CD14-positive monocyte (primary cell): ENCODE measurements at regions not wholly inside any gene's neighbourhood (a gene's known extent, or its start where the extent isn't known, plus 50 kb on each side); places are given as distances from the start of the nearest gene placed in this dataset.

Source experiments
- DNase-seq, 3 donors: peaks; one replicate each; pipeline ENCODE4 v3.0.0-alpha.2; 2011 to 2022
- H2AFZ ChIP-seq: 2 replicates; pipeline ENCODE4 v1.6.0; 2012; ENCODE audit warnings: mild to moderate bottlenecking, low read depth, low read length, inconsistent platforms; ENCODE audit not compliant: insufficient read depth, poor library complexity, severe bottlenecking
- H3K27ac ChIP-seq, 2 donors: 1 replicate in 1 of 2; 2 replicates in 1 of 2; pipeline ENCODE4 v1.5.1; 2012 to 2013; ENCODE audit warnings: low read length in 2 of 2, control low read depth in 1 of 2, inconsistent platforms in 1 of 2, low read depth in 1 of 2, mild to moderate bottlenecking in 1 of 2
- H3K27me3 ChIP-seq, 2 donors: one replicate each; pipeline versions ENCODE4 v1.6.0 to v1.6.1; 2011 to 2013; ENCODE audit warnings: low read length in 2 of 2; ENCODE audit not compliant: control insufficient read depth in 2 of 2, insufficient read depth in 2 of 2
- H3K36me3 ChIP-seq, 2 donors: replicated peaks in 1 of 2; 1 replicate in 1 of 2; 2 replicates in 1 of 2; pipeline versions ENCODE4 v1.5.1 to v1.6.1; 2012 to 2013; ENCODE audit warnings: low read length in 2 of 2, control low read depth in 1 of 2, inconsistent platforms in 1 of 2, mild to moderate bottlenecking in 1 of 2; ENCODE audit not compliant: insufficient read depth in 2 of 2, control insufficient read depth in 1 of 2
- H3K4me1 ChIP-seq, 2 donors: 1 replicate in 1 of 2; 2 replicates in 1 of 2; pipeline versions ENCODE4 v1.5.1 to v1.6.1; 2012 to 2013; ENCODE audit warnings: low read length in 2 of 2, control low read depth in 1 of 2, inconsistent platforms in 1 of 2, mild to moderate bottlenecking in 1 of 2, moderate library complexity in 1 of 2; ENCODE audit not compliant: insufficient read depth in 2 of 2, control insufficient read depth in 1 of 2
- H3K4me2 ChIP-seq: replicated peaks from 2 replicates; pipeline ENCODE3; 2012; ENCODE audit warnings: low read length, moderate library complexity, mild to moderate bottlenecking; ENCODE audit not compliant: poor library complexity, severe bottlenecking; ENCODE audit errors: extremely low read depth
- H3K4me3 ChIP-seq, 3 experiments: fragments of 200-600 bp in 1 of 3; sonication (generic) in 1 of 3; replicated peaks in 1 of 3; 1 replicate in 2 of 3; 2 replicates in 1 of 3; pipeline ENCODE4 v1.5.1; 2011 to 2013; ENCODE audit warnings: low read length in 3 of 3, mild to moderate bottlenecking in 3 of 3, control low read depth in 2 of 3, low read depth in 2 of 3, inconsistent platforms in 1 of 3, moderate library complexity in 1 of 3
- H3K79me2 ChIP-seq: 2 replicates; pipeline ENCODE4 v1.6.0; 2012; ENCODE audit warnings: mild to moderate bottlenecking, control low read depth, inconsistent platforms, low read length, moderate library complexity; ENCODE audit not compliant: insufficient read depth
- H3K9ac ChIP-seq: 2 replicates; pipeline ENCODE4 v1.6.0; 2017; ENCODE audit warnings: low read length, mild to moderate bottlenecking; ENCODE audit not compliant: insufficient read depth, poor library complexity, severe bottlenecking
- H3K9me3 ChIP-seq, 2 donors: replicated peaks in 1 of 2; 1 replicate in 1 of 2; 2 replicates in 1 of 2; pipeline versions ENCODE4 v1.5.1 to v1.6.1; 2012 to 2013; ENCODE audit warnings: low read length in 2 of 2, control low read depth in 1 of 2; ENCODE audit not compliant: control insufficient read depth in 1 of 2, insufficient read depth in 1 of 2
- H4K20me1 ChIP-seq: 2 replicates; pipeline ENCODE4 v1.6.0; 2012; ENCODE audit warnings: mild to moderate bottlenecking, low read length, control low read depth, moderate library complexity; ENCODE audit not compliant: insufficient read depth
- H3K27ac Mint-ChIP-seq, 7 donors: one replicate each; pipeline ENCODE4 v1.8.0; 2020; ENCODE audit warnings: mild to moderate bottlenecking in 7 of 7, mixed read lengths in 7 of 7, moderate library complexity in 6 of 7, inconsistent platforms in 2 of 7
- H3K27me3 Mint-ChIP-seq, 3 donors: one replicate each; pipeline ENCODE4 v1.8.0; 2021 to 2022; ENCODE audit warnings: low read depth in 3 of 3, mild to moderate bottlenecking in 3 of 3, mixed read lengths in 3 of 3, moderate library complexity in 3 of 3, inconsistent platforms in 1 of 3
- H3K36me3 Mint-ChIP-seq, 2 donors: one replicate each; pipeline ENCODE4 v1.8.0; 2020; ENCODE audit warnings: mixed read lengths in 2 of 2, inconsistent platforms in 1 of 2, mild to moderate bottlenecking in 1 of 2
- H3K4me1 Mint-ChIP-seq: one replicate; pipeline ENCODE4 v1.8.0; 2020; ENCODE audit warnings: mild to moderate bottlenecking, mixed read lengths
- H3K4me3 Mint-ChIP-seq, 2 donors: one replicate each; pipeline ENCODE4 v1.8.0; 2020; ENCODE audit warnings: mild to moderate bottlenecking in 2 of 2, mixed read lengths in 2 of 2, moderate library complexity in 1 of 2
- H3K9me3 Mint-ChIP-seq, 7 donors: one replicate each; pipeline ENCODE4 v1.8.0; 2020 to 2022; ENCODE audit warnings: mixed read lengths in 7 of 7, mild to moderate bottlenecking in 6 of 7, moderate library complexity in 6 of 7, inconsistent platforms in 2 of 7
- CTCF ChIP-seq: fragments of 200-600 bp; IDR thresholded peaks from one replicate; pipeline ENCODE4 v1.8.0; 2022; ENCODE audit warnings: antibody characterized with exemption, mild to moderate bottlenecking
- WGBS: methylation state at CpG from one replicate; pipeline ENCODE4 v1.1.5; 2013; ENCODE audit warnings: missing lambda C conversion rate; ENCODE audit not compliant: insufficient coverage; 5-methylcytosine and 5-hydroxymethylcytosine counted together
- intact Hi-C, 2 donors: fragments of 100-400 bp; cut with micrococcal nuclease; formaldehyde crosslinking; loops; one replicate each; pipeline versions ENCODE4 v1.15.0 to v1.15.1; 2023

- no peak overlapping the region for H3K4me2 ChIP-seq
- no peak overlapping the region for H3K27ac Mint-ChIP-seq
- peaks cover 6 to 24% (median 16%) of the 10 kb centered on the region in 7 donors for H3K9me3 Mint-ChIP-seq
- no peak for TF ChIP-seq CTCF
- intact Hi-C loops, result no loop called here
- H3K27me3 ChIP-seq, result peaks cover 10 to 19% of the 10 kb centered on the region in 2 donors
- H3K27me3 Mint-ChIP-seq, result peaks cover 20 to 22% (median 21%) of the 10 kb centered on the region in 3 donors
- no peaks in the 10 kb centered on the region for H4K20me1 ChIP-seq
- H3K79me2 ChIP-seq, result no peaks in the 10 kb centered on the region
- H3K9me3 ChIP-seq, result peaks cover 6 to 22% of the 10 kb centered on the region in 2 donors
- no peak overlapping the region for H3K27ac ChIP-seq
- no peaks in the 10 kb centered on the region for H3K36me3 Mint-ChIP-seq
- H3K4me1 Mint-ChIP-seq, result no peaks in the 10 kb centered on the region
- no peaks in the 10 kb centered on the region for H3K36me3 ChIP-seq
- no CpG with 5 or more reads among the region's 1 CpG for WGBS
- H3K4me3 ChIP-seq, result no peak overlapping the region
- H3K4me3 Mint-ChIP-seq, result no peak overlapping the region
- no peak overlapping the region for H3K9ac ChIP-seq
- H3K4me1 ChIP-seq, result no peaks in the 10 kb centered on the region
- no peak for DNase-seq
- no peak overlapping the region for H2AFZ ChIP-seq
Measured at GRCh38 chr14:96975116-96975515, 177.9 kb downstream of the VRK1 start.

GRCh38 chr14:96978525-96979272 is 181.5 kb downstream of the VRK1 start:
- Mint-ChIP-seq H3K4me1 (peaks cover 3% of the 10 kb centered on the region), H3K27me3 (peaks cover 24 to 31% (median 27%) of the 10 kb centered on the region in 3 donors), H3K36me3 (no peaks in the 10 kb centered on the region), H3K9me3 (peaks cover 6 to 21% (median 12%) of the 10 kb centered on the region in 7 donors), H3K4me3 (peak overlapping the region in 1 of 2 donors; percentile 19), H3K27ac (no peak overlapping the region)
- Histone ChIP-seq H3K27ac (no peak overlapping the region), H4K20me1 (no peaks in the 10 kb centered on the region), H3K9me3 (peaks cover 6 to 17% of the 10 kb centered on the region in 2 donors), H3K79me2 (no peaks in the 10 kb centered on the region), H3K4me3 (no peak overlapping the region), H3K4me2 (no peak overlapping the region), H3K27me3 (peaks cover 21 to 27% of the 10 kb centered on the region in 2 donors), H3K36me3 (no peaks in the 10 kb centered on the region), H3K4me1 (no peaks in the 10 kb centered on the region), H2AFZ (no peak overlapping the region), H3K9ac (no peak overlapping the region)
- no peak for TF ChIP-seq CTCF
- intact Hi-C loops, result no loop called here
- WGBS, result no CpG with 5 or more reads among the region's 4 CpGs
- no peak for DNase-seq
